ENCODE measurements at regions not wholly inside any gene's neighbourhood (a gene's known extent, or its start where the extent isn't known, plus 50 kb on each side); places are given as distances from the start of the nearest gene placed in this dataset.

DNA sequence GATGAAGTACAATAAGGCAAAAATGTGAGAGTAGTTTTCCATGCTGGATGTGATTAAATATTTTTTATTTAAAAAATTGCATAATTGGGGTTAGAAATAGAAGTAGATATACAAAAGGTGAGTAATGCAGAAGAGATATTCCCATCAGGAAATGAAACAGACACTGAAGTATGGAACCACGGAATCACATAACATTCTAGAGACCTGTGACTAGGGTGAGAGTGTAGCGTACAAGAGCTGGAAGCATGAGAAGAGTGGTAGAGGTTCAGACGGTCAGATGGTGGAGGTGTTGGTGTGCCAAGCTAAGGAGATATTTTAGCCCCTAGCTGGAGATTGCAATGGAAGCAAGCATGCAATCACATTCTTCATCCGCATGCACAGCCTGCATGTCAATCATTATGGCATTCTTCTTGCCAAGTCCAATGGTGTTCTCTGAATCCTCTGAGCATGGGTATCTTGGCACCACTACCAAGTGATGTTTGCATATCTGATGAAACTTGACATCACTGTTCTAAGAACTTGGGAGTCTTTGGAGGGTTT lies 587.8 kb downstream of the PSAT1 start:
- no peak for DNase-seq
- H3K9me3 ChIP-seq (replicated peaks; ENCODE audit: insufficient read depth, low read length) = no peaks in the 10 kb centered on the region
- H2AFZ ChIP-seq (ENCODE audit: low read length) = no peak overlapping the region
- no peaks in the 10 kb centered on the region for H3K27me3 ChIP-seq (replicated peaks; ENCODE audit: insufficient read depth, low read length)
- no peaks in the 10 kb centered on the region for H3K9me2 ChIP-seq (replicated peaks; ENCODE audit: insufficient read depth, low read length)
- no peaks in the 10 kb centered on the region for H3K36me3 ChIP-seq (replicated peaks; ENCODE audit: insufficient read depth, low read length)
- no peak for TF ChIP-seq EZH2 (optimal IDR thresholded peaks at IDR 0.05; ENCODE audit: low read depth, low read length)
- TF ChIP-seq EZH2phosphoT487 (IDR thresholded peaks at IDR 0.05; ENCODE audit: low read length) = no peak
- TF ChIP-seq, protein P1, sequence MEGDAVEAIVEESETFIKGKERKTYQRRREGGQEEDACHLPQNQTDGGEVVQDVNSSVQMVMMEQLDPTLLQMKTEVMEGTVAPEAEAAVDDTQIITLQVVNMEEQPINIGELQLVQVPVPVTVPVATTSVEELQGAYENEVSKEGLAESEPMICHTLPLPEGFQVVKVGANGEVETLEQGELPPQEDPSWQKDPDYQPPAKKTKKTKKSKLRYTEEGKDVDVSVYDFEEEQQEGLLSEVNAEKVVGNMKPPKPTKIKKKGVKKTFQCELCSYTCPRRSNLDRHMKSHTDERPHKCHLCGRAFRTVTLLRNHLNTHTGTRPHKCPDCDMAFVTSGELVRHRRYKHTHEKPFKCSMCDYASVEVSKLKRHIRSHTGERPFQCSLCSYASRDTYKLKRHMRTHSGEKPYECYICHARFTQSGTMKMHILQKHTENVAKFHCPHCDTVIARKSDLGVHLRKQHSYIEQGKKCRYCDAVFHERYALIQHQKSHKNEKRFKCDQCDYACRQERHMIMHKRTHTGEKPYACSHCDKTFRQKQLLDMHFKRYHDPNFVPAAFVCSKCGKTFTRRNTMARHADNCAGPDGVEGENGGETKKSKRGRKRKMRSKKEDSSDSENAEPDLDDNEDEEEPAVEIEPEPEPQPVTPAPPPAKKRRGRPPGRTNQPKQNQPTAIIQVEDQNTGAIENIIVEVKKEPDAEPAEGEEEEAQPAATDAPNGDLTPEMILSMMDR (IDR thresholded peaks at IDR 0.05; ENCODE audit: low read length) = no peak
- no peak overlapping the region for H3K4me3 ChIP-seq (ENCODE audit: low read length)
- H3K79me2 ChIP-seq (ENCODE audit: low read length) = no peaks in the 10 kb centered on the region
- no peaks in the 10 kb centered on the region for H4K20me1 ChIP-seq (ENCODE audit: insufficient read depth, low read length)
- H3K4me2 ChIP-seq (ENCODE audit: low read depth, low read length) = no peak overlapping the region
- no peaks in the 10 kb centered on the region for H3K4me1 ChIP-seq (ENCODE audit: low read length)
- no peak overlapping the region for H3K27ac ChIP-seq (ENCODE audit: low read length)
- H3K9ac ChIP-seq (ENCODE audit: low read length) = no peak overlapping the region
- H3F3A ChIP-seq (ENCODE audit: insufficient read depth, low read length) = no peaks in the 10 kb centered on the region

DNA sequence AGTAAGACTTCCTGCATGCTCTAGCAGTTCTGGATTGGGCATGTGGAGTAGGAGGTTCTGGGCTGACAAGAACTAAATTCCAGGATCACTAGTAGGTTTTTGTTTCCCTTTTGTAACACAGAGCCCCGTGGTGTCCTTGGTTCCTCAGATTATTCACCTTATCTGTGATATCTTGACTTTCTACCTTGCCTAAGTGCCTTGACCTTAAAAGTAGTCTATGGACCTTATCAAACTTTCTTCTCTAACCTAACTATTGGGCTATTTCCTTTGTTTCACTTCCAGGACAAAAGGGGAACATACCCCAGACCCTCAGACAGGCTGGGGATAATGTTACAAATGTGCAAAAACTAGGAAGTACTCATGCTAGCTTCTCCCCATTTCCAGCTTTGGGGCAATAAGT lies 595.3 kb downstream of the PSAT1 start:
- TF ChIP-seq, protein P1 (IDR thresholded peaks at IDR 0.05; ENCODE audit: low read length) = no peak
- TF ChIP-seq EZH2 (optimal IDR thresholded peaks at IDR 0.05; ENCODE audit: low read depth, low read length) = no peak
- TF ChIP-seq EZH2phosphoT487 (IDR thresholded peaks at IDR 0.05; ENCODE audit: low read length) = no peak
- H3K4me1 ChIP-seq (ENCODE audit: low read length) = no peaks in the 10 kb centered on the region
- H3K9me2 ChIP-seq (replicated peaks; ENCODE audit: insufficient read depth, low read length) = no peaks in the 10 kb centered on the region
- no peak overlapping the region for H3K4me3 ChIP-seq (ENCODE audit: low read length)
- H4K20me1 ChIP-seq (ENCODE audit: insufficient read depth, low read length) = no peaks in the 10 kb centered on the region
- no peaks in the 10 kb centered on the region for H3F3A ChIP-seq (ENCODE audit: insufficient read depth, low read length)
- H3K36me3 ChIP-seq (replicated peaks; ENCODE audit: insufficient read depth, low read length) = no peaks in the 10 kb centered on the region
- no peak for DNase-seq
- no peak overlapping the region for H3K27ac ChIP-seq (ENCODE audit: low read length)
- H3K4me2 ChIP-seq (ENCODE audit: low read depth, low read length) = no peak overlapping the region
- no peaks in the 10 kb centered on the region for H3K27me3 ChIP-seq (replicated peaks; ENCODE audit: insufficient read depth, low read length)
- H3K79me2 ChIP-seq (ENCODE audit: low read length) = no peaks in the 10 kb centered on the region
- H2AFZ ChIP-seq (ENCODE audit: low read length) = no peak overlapping the region
- H3K9ac ChIP-seq (ENCODE audit: low read length) = no peak overlapping the region
- H3K9me3 ChIP-seq (replicated peaks; ENCODE audit: insufficient read depth, low read length) = no peaks in the 10 kb centered on the region

DNA sequence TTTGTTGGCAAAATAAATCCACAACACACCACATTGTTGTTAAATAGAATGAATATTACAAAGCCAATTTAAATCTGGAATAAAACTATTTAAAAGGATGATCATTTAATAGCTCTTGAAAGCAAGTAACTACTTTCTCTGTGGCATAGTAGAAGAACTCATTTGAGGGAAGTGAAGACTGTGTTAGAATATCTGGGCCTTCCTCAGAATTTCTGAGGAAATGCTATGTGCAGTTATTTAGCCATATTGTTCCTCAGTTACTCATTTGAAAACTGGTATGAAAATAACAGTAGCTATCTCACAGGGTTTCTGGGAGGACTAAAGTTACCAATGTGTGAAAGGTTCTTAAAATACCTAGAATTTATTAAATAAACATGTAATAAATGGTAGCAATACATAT lies 595.8 kb downstream of the PSAT1 start:
- H3K36me3 ChIP-seq (replicated peaks; ENCODE audit: insufficient read depth, low read length) = no peaks in the 10 kb centered on the region
- TF ChIP-seq, protein P1 (IDR thresholded peaks at IDR 0.05; ENCODE audit: low read length) = no peak
- TF ChIP-seq EZH2phosphoT487 (IDR thresholded peaks at IDR 0.05; ENCODE audit: low read length) (no peak), EZH2 (optimal IDR thresholded peaks at IDR 0.05; ENCODE audit: low read depth, low read length) (no peak)
- H3K79me2 ChIP-seq (ENCODE audit: low read length) = no peaks in the 10 kb centered on the region
- no peak for DNase-seq
- H3K9ac ChIP-seq (ENCODE audit: low read length) = no peak overlapping the region
- H3K9me3 ChIP-seq (replicated peaks; ENCODE audit: insufficient read depth, low read length) = no peaks in the 10 kb centered on the region
- H3K4me1 ChIP-seq (ENCODE audit: low read length) = no peaks in the 10 kb centered on the region
- H3F3A ChIP-seq (ENCODE audit: insufficient read depth, low read length) = no peaks in the 10 kb centered on the region
- H3K4me3 ChIP-seq (ENCODE audit: low read length) = no peak overlapping the region
- H3K4me2 ChIP-seq (ENCODE audit: low read depth, low read length) = no peak overlapping the region
- H3K27ac ChIP-seq (ENCODE audit: low read length) = no peak overlapping the region
- no peaks in the 10 kb centered on the region for H4K20me1 ChIP-seq (ENCODE audit: insufficient read depth, low read length)
- no peaks in the 10 kb centered on the region for H3K27me3 ChIP-seq (replicated peaks; ENCODE audit: insufficient read depth, low read length)
- H2AFZ ChIP-seq (ENCODE audit: low read length) = no peak overlapping the region
- no peaks in the 10 kb centered on the region for H3K9me2 ChIP-seq (replicated peaks; ENCODE audit: insufficient read depth, low read length)
